H1 (cell line): ENCODE measurements at regions not wholly inside any gene's neighbourhood (a gene's known extent, or its start where the extent isn't known, plus 50 kb on each side); places are given as distances from the start of the nearest gene placed in this dataset.

ENCODE experiments used
- CTCF ChIA-PET: fragments of 300-600 bp; sonication (Branson Sonifier 250); formaldehyde crosslinking; loops from one replicate; lab custom pipeline; 2021; ENCODE audit not compliant: partially characterized antibody; lab: Charles Lee
- POLR2A ChIA-PET: fragments of 300-600 bp; sonication (Branson Sonifier 250); formaldehyde crosslinking; loops from one replicate; lab custom pipeline; 2021; ENCODE audit warnings: inconsistent platforms; ENCODE audit not compliant: partially characterized antibody; lab: Charles Lee
- DNase-seq, 2 experiments: peaks; one replicate each; pipeline versions ENCODE4 v3.0.0 to v3.0.0-alpha.2; 2010 to 2022; ENCODE audit warnings: low spot score in 2 of 2, low read depth in 1 of 2, mixed read lengths in 1 of 2
- FAIRE-seq: peaks from 2 replicates; lab custom pipeline; 2011; peaks lifted over from hg19 to GRCh38; lab: Jason Lieb, UNC
- H2AFZ ChIP-seq: 2 replicates; pipeline ENCODE4 v1.8.1; 2012; ENCODE audit warnings: low read length, inconsistent platforms
- H2AK5ac ChIP-seq: 2 replicates; pipeline ENCODE4 v1.6.1; 2013; ENCODE audit warnings: low read depth, low read length
- H2BK120ac ChIP-seq: replicated peaks from 2 replicates; pipeline ENCODE3; 2013; ENCODE audit warnings: low read depth, low read length, inconsistent platforms
- H2BK12ac ChIP-seq: 2 replicates; pipeline ENCODE4 v1.6.1; 2013; ENCODE audit warnings: low read depth, low read length
- H2BK15ac ChIP-seq: 2 replicates; pipeline ENCODE4 v1.6.1; 2013; ENCODE audit warnings: low read length
- H2BK20ac ChIP-seq: 2 replicates; pipeline ENCODE4 v1.6.1; 2013; ENCODE audit warnings: low read length
- H2BK5ac ChIP-seq: 2 replicates; pipeline ENCODE4 v1.6.1; 2013; ENCODE audit warnings: low read depth, low read length
- H3K14ac ChIP-seq: 2 replicates; pipeline ENCODE4 v1.6.1; 2013; ENCODE audit warnings: inconsistent platforms; ENCODE audit not compliant: insufficient read length
- H3K18ac ChIP-seq: 2 replicates; pipeline ENCODE4 v1.6.1; 2013; ENCODE audit warnings: low read length; ENCODE audit errors: extremely low read depth
- H3K23ac ChIP-seq: 2 replicates; pipeline ENCODE4 v1.6.1; 2013; ENCODE audit warnings: inconsistent platforms; ENCODE audit not compliant: insufficient read length
- H3K23me2 ChIP-seq: 2 replicates; pipeline ENCODE4 v1.6.1; 2013; ENCODE audit warnings: low read depth, low read length
- H3K27ac ChIP-seq: 2 replicates; pipeline ENCODE4 v1.6.1; 2011; ENCODE audit warnings: low read depth, low read length, inconsistent platforms
- H3K27me3 ChIP-seq, 4 experiments: replicated peaks in 1 of 4; 1 replicate in 1 of 4; 2 replicates in 3 of 4; pipeline versions ENCODE4 v1.6.1 to v1.8.1; 2011 to 2013; ENCODE audit warnings: low read length in 3 of 4, mild to moderate bottlenecking in 3 of 4, inconsistent platforms in 2 of 4, mixed read lengths in 2 of 4, moderate library complexity in 1 of 4; ENCODE audit not compliant: control insufficient read depth in 3 of 4, insufficient read depth in 3 of 4; ENCODE audit errors: extremely low read depth in 1 of 4
- H3K36me3 ChIP-seq, 4 experiments: 2 replicates each; pipeline versions ENCODE4 v1.6.1 to v1.8.1; 2011 to 2013; ENCODE audit warnings: mild to moderate bottlenecking in 4 of 4, low read length in 3 of 4, moderate library complexity in 2 of 4, control low read depth in 1 of 4, inconsistent platforms in 1 of 4; ENCODE audit not compliant: insufficient read depth in 4 of 4, control insufficient read depth in 2 of 4
- H3K4ac ChIP-seq: replicated peaks from 2 replicates; pipeline ENCODE3; 2013; ENCODE audit warnings: low read length, low read depth, mixed read lengths, inconsistent platforms; ENCODE audit not compliant: insufficient read length
- H3K4me1 ChIP-seq, 4 experiments: replicated peaks in 1 of 4; 1 replicate in 1 of 4; 2 replicates in 3 of 4; pipeline versions ENCODE4 v1.6.1 to v1.8.1; 2011 to 2013; ENCODE audit warnings: low read length in 3 of 4, inconsistent platforms in 2 of 4, mixed read lengths in 1 of 4; ENCODE audit not compliant: insufficient read depth in 4 of 4, control insufficient read depth in 3 of 4
- H3K4me2 ChIP-seq, 2 experiments: 2 replicates each; pipeline versions ENCODE4 v1.6.1 to v1.8.1; 2011 to 2013; ENCODE audit warnings: low read depth in 2 of 2, low read length in 2 of 2, control low read depth in 1 of 2, inconsistent platforms in 1 of 2, mild to moderate bottlenecking in 1 of 2; ENCODE audit not compliant: insufficient read depth in 1 of 2
- H3K4me3 ChIP-seq, 4 experiments: fragments of 200-600, 300-600 bp in 1 of 4; sonication (generic), shearing (Covaris generic), sonication (Bioruptor Twin) in 1 of 4; 2 replicates each; pipeline versions ENCODE4 v1.5.1 to v1.8.1; 2011 to 2016; ENCODE audit warnings: low read length in 4 of 4, low read depth in 3 of 4, control low read depth in 2 of 4, inconsistent platforms in 2 of 4, mild to moderate bottlenecking in 2 of 4, mixed read lengths in 1 of 4, moderate library complexity in 1 of 4; ENCODE audit not compliant: insufficient read depth in 2 of 4; ENCODE audit errors: extremely low read depth in 1 of 4
- H3K56ac ChIP-seq: replicated peaks from 2 replicates; pipeline ENCODE3; 2013; ENCODE audit warnings: low read depth, mild to moderate bottlenecking, mixed read lengths, low read length, inconsistent platforms; ENCODE audit not compliant: insufficient read length
- H3K79me1 ChIP-seq: 2 replicates; pipeline ENCODE4 v1.6.1; 2013; ENCODE audit warnings: low read depth, low read length, control low read depth
- H3K79me2 ChIP-seq, 2 experiments: 2 replicates each; pipeline versions ENCODE4 v1.6.1 to v1.8.1; 2012 to 2013; ENCODE audit warnings: low read length in 2 of 2, mild to moderate bottlenecking in 2 of 2, inconsistent platforms in 1 of 2; ENCODE audit not compliant: insufficient read depth in 2 of 2, control insufficient read depth in 1 of 2
- H3K9ac ChIP-seq, 4 experiments: replicated peaks in 1 of 4; 1 replicate in 1 of 4; 2 replicates in 3 of 4; pipeline versions ENCODE4 v1.6.1 to v1.8.1; 2011 to 2013; ENCODE audit warnings: low read depth in 3 of 4, low read length in 3 of 4, control low read depth in 2 of 4, mild to moderate bottlenecking in 2 of 4, moderate library complexity in 2 of 4, inconsistent platforms in 1 of 4; ENCODE audit errors: extremely low read depth in 1 of 4
- H3K9me3 ChIP-seq, 2 experiments: 2 replicates each; pipeline versions ENCODE4 v1.6.1 to v1.8.1; 2012 to 2013; ENCODE audit warnings: mild to moderate bottlenecking in 2 of 2, moderate library complexity in 2 of 2, control low read depth in 1 of 2, inconsistent platforms in 1 of 2, low read depth in 1 of 2, low read length in 1 of 2, mixed read lengths in 1 of 2; ENCODE audit not compliant: insufficient read depth in 2 of 2
- H4K20me1 ChIP-seq, 2 experiments: replicated peaks in 1 of 2; 2 replicates each; pipeline versions ENCODE3 to v1.8.1; 2011 to 2013; ENCODE audit warnings: inconsistent platforms in 2 of 2, low read length in 2 of 2, mild to moderate bottlenecking in 1 of 2; ENCODE audit not compliant: insufficient read depth in 2 of 2, control insufficient read depth in 1 of 2
- H4K5ac ChIP-seq: 2 replicates; pipeline ENCODE4 v1.6.1; 2013; ENCODE audit warnings: low read length, low read depth, mixed read lengths, inconsistent platforms; ENCODE audit not compliant: insufficient read length
- H4K8ac ChIP-seq: 2 replicates; pipeline ENCODE4 v1.8.0; 2013; ENCODE audit warnings: mild to moderate bottlenecking, moderate library complexity, low read length, inconsistent platforms; ENCODE audit not compliant: insufficient read depth; ENCODE audit errors: extremely low read depth
- H4K91ac ChIP-seq: replicated peaks from 2 replicates; pipeline ENCODE3; 2013; ENCODE audit warnings: low read length, mixed read lengths, inconsistent platforms; ENCODE audit not compliant: insufficient read length
- FOSL1 ChIP-seq: IDR thresholded peaks from 2 replicates; pipeline ENCODE4 v1.6.1; 2011; ENCODE audit warnings: mild to moderate bottlenecking, low read depth, low read length, moderate library complexity; ENCODE audit not compliant: insufficient read depth
- HDAC6 ChIP-seq: IDR thresholded peaks from one replicate; pipeline ENCODE4 v1.7.1; 2012; ENCODE audit warnings: low read depth, mild to moderate bottlenecking, inconsistent platforms, low read length, moderate library complexity
- JUN ChIP-seq: IDR thresholded peaks from 2 replicates; pipeline ENCODE4 v1.6.1; 2011; ENCODE audit warnings: low read depth, mild to moderate bottlenecking, improper control_type of control experiment, low read length
- JUND ChIP-seq: IDR thresholded peaks from 2 replicates; pipeline ENCODE4 v1.6.1; 2011; ENCODE audit warnings: mild to moderate bottlenecking, improper control_type of control experiment, low read length

DNA sequence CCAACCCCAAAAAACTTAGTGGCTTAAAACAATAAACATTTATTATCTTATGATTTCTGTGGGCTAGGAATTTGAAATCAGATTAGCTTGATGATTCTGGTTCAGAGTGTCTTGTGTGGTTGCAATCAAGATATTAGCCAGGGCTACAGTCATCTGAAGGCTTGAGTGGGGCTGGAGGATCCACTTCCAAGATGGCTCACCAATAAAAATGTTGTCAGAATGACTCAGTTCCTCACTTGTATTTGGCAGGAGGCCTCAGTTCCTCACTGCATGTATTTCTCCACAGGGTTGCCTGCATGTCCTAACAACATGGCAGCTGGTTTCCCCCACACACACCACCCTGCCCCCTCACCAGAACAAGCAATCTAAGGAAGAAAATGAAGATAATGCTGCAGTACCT, 98.2 kb upstream of the NIPBL start:
- H3K27me3 ChIP-seq = no peaks in the 10 kb centered on the region
- no peaks in the 10 kb centered on the region for H3K79me2 ChIP-seq
- no peak overlapping the region for H4K8ac ChIP-seq
- no peak overlapping the region for H3K14ac ChIP-seq
- no peak overlapping the region for H2BK5ac ChIP-seq
- no peak overlapping the region for H3K4me3 ChIP-seq
- H3K27ac ChIP-seq = no peak overlapping the region
- no peak overlapping the region for H3K23ac ChIP-seq
- TF ChIP-seq JUN = no peak
- no peak for TF ChIP-seq JUND
- TF ChIP-seq HDAC6 = no peak
- no peak for TF ChIP-seq FOSL1
- no peak overlapping the region for H3K9ac ChIP-seq
- H3K79me1 ChIP-seq = no peaks in the 10 kb centered on the region
- no peak overlapping the region for H3K4me2 ChIP-seq
- no peak overlapping the region for H2BK20ac ChIP-seq
- no peaks in the 10 kb centered on the region for H3K23me2 ChIP-seq
- H2AFZ ChIP-seq = 0 out of 2 replicates have a peak overlapping the region, but pooled peaks have one; percentile 18
- no peak overlapping the region for H3K56ac ChIP-seq
- H4K91ac ChIP-seq = no peak overlapping the region
- CTCF ChIA-PET = interaction anchor here (1.1 to 3.4 kb wide), 14 partner anchors 9 to 135 kb away, joined by 3 to 18 read pairs (median 6); no protein-coding TSS in a partner anchor
- no peak overlapping the region for H2BK120ac ChIP-seq
- no peak overlapping the region for H4K5ac ChIP-seq
- no peaks in the 10 kb centered on the region for H4K20me1 ChIP-seq
- no peak overlapping the region for H2AK5ac ChIP-seq
- no peak for DNase-seq
- H3K36me3 ChIP-seq = no peaks in the 10 kb centered on the region
- H3K4me1 ChIP-seq = no peaks in the 10 kb centered on the region
- POLR2A ChIA-PET = interaction anchor here (0.9 to 1.4 kb wide), 2 partner anchors 32 to 34 kb away, joined by 3 read pairs; no protein-coding TSS in a partner anchor
- FAIRE-seq = no peak
- no peak overlapping the region for H2BK15ac ChIP-seq
- no peak overlapping the region for H3K18ac ChIP-seq
- H2BK12ac ChIP-seq = no peak overlapping the region
- no peak overlapping the region for H3K4ac ChIP-seq
- peaks cover 0 to 7% of the 10 kb centered on the region in 2 experiments; a peak in 2 of 4 replicates for H3K9me3 ChIP-seq
